Suprapubic skin (tissue), 4 donors: ENCODE measurements at regions not wholly inside any gene's neighbourhood (a gene's known extent, or its start where the extent isn't known, plus 50 kb on each side); places are given as distances from the start of the nearest gene placed in this dataset.
"Not testable (repeated sequence)": the region's sequence is repeated elsewhere in the genome, so short reads cannot be mapped to it uniquely, and the experiment has no call there.

ENCODE experiments used
- DNase-seq, 2 donors: peaks; one replicate each; pipeline ENCODE4 v3.0.0-alpha.2; 2019; ENCODE audit warnings: low spot score in 2 of 2
- H3K27ac ChIP-seq: fragments of 200-600 bp; sonication (generic); one replicate; pipeline ENCODE4 v1.5.1; 2019
- H3K27me3 ChIP-seq: fragments of 200-600 bp; sonication (generic); one replicate; pipeline ENCODE4 v1.5.1; 2019
- H3K36me3 ChIP-seq: fragments of 200-600 bp; sonication (generic); one replicate; pipeline ENCODE4 v1.5.1; 2019
- H3K4me1 ChIP-seq: fragments of 200-600 bp; sonication (generic); one replicate; pipeline ENCODE4 v1.5.1; 2019
- H3K4me3 ChIP-seq: fragments of 200-600 bp; sonication (generic); one replicate; pipeline ENCODE4 v1.5.1; 2019; ENCODE audit warnings: mild to moderate bottlenecking
- H3K9me3 ChIP-seq: fragments of 200-600 bp; sonication (generic); one replicate; pipeline ENCODE4 v1.5.1; 2019
- EP300 ChIP-seq: sonication (generic); formaldehyde crosslinking; IDR thresholded peaks from one replicate; pipeline ENCODE4 v1.6.1; 2017; ENCODE audit warnings: antibody characterized with exemption
- POLR2A ChIP-seq, 2 donors: fragments of 450-650 bp; IDR thresholded peaks; one replicate each; pipeline ENCODE4 v1.6.1; 2017; ENCODE audit warnings: antibody characterized with exemption in 2 of 2, mild to moderate bottlenecking in 2 of 2, moderate library complexity in 2 of 2
- POLR2AphosphoS5 ChIP-seq, 3 donors: sonication (generic); formaldehyde crosslinking; IDR thresholded peaks; one replicate each; pipeline ENCODE4 v1.6.1; 2017; ENCODE audit warnings: antibody characterized with exemption in 3 of 3
- WGBS: methylation state at CpG from one replicate; pipeline ENCODE4 v1.1.5; 2018; 5-methylcytosine and 5-hydroxymethylcytosine counted together
- TF ChIP-seq, protein P1 (sequence below), 2 donors: fragments of 200-600 bp in 1 of 2; fragments of 450-650 bp in 1 of 2; sonication (generic) in 1 of 2; IDR thresholded peaks; one replicate each; pipeline ENCODE4 v1.5.1; 2016 to 2019; ENCODE audit warnings: antibody characterized with exemption in 2 of 2, mild to moderate bottlenecking in 1 of 2, moderate library complexity in 1 of 2

DNA sequence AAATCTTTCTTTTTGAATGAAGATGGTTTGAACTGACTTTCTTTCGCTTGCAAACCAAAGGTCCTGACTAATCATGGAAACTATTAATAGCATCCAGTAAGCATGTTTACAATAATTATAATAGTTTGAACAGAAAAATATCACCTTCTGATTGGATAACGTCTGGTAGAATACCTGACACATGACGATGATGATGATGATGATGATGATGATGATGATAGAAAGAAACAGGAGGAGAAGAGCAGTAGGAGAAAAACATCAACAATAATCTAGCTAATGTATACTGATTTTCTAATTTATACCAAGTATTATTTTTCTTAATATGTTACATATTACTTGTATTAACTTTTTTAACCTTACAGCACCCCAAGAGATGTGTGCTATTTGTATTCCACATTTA is 157.5 kb upstream of the SPRY2 start:
- 52% methylated on average over 3 of the region's 3 CpGs for WGBS
- no peak overlapping the region for H3K4me3 ChIP-seq
- H3K27me3 ChIP-seq = no peaks in the 10 kb centered on the region
- DNase-seq = no peak
- H3K9me3 ChIP-seq = no peaks in the 10 kb centered on the region
- H3K27ac ChIP-seq = no peak overlapping the region
- H3K4me1 ChIP-seq = no peaks in the 10 kb centered on the region
- H3K36me3 ChIP-seq = no peaks in the 10 kb centered on the region
- TF ChIP-seq, protein P1, sequence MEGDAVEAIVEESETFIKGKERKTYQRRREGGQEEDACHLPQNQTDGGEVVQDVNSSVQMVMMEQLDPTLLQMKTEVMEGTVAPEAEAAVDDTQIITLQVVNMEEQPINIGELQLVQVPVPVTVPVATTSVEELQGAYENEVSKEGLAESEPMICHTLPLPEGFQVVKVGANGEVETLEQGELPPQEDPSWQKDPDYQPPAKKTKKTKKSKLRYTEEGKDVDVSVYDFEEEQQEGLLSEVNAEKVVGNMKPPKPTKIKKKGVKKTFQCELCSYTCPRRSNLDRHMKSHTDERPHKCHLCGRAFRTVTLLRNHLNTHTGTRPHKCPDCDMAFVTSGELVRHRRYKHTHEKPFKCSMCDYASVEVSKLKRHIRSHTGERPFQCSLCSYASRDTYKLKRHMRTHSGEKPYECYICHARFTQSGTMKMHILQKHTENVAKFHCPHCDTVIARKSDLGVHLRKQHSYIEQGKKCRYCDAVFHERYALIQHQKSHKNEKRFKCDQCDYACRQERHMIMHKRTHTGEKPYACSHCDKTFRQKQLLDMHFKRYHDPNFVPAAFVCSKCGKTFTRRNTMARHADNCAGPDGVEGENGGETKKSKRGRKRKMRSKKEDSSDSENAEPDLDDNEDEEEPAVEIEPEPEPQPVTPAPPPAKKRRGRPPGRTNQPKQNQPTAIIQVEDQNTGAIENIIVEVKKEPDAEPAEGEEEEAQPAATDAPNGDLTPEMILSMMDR (IDR thresholded peaks at IDR 0.05) = no peak
- TF ChIP-seq POLR2A (IDR thresholded peaks at IDR 0.05) (no peak), POLR2AphosphoS5 (IDR thresholded peaks at IDR 0.05) (no peak), EP300 (no peak)

DNA sequence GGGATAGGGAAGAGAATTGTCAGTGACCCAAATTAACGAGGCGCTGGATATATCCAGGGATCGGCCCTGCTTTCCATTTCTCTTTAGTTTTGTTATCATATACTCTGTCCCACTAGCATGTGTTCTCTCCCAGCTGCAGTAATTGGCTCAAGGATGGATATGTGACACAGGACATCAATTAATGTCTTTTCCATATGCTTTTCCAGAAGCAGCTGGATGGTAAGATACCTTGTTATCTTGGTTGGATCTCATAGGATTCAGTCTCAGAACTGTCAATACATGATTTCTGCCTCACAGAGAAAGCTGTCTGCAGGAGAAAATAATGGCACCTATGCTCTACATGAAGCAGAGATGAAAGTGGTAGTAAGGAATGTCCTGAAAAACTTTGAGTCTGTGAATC is 157.1 kb upstream of the SPRY2 start:
- Histone ChIP-seq H3K4me3 (no peak overlapping the region), H3K27ac (no peak overlapping the region), H3K36me3 (no peaks in the 10 kb centered on the region), H3K4me1 (no peaks in the 10 kb centered on the region), H3K9me3 (no peaks in the 10 kb centered on the region), H3K27me3 (no peaks in the 10 kb centered on the region)
- WGBS = 91% methylated on average over 3 of the region's 3 CpGs
- no peak for TF ChIP-seq POLR2AphosphoS5 (IDR thresholded peaks at IDR 0.05)
- TF ChIP-seq EP300 = no peak
- TF ChIP-seq POLR2A (IDR thresholded peaks at IDR 0.05) = no peak
- TF ChIP-seq, protein P1 (IDR thresholded peaks at IDR 0.05) = no peak
- no peak for DNase-seq

DNA sequence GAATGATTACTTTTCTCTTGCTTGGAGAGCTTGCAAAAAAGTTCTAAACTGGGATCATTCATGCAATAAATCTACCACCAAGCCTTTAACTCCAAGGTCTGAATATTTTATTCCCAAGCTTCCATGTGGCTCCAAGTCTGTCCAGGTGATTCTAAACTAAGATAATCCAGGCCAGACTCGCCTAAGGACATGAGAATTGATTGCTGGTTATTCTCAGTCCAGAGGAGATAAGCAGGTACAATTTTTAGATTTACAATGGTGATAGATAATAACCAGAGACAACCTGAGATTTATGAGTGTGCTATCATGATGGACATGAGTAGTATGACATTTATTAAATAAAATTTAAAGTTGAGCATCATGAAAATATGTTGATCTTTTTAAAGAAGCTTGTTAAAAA is 156.5 kb upstream of the SPRY2 start:
- no peak for DNase-seq
- Histone ChIP-seq H3K27ac (no peak overlapping the region), H3K4me1 (no peaks in the 10 kb centered on the region), H3K27me3 (no peaks in the 10 kb centered on the region), H3K9me3 (no peaks in the 10 kb centered on the region), H3K4me3 (no peak overlapping the region), H3K36me3 (no peaks in the 10 kb centered on the region)
- WGBS = 62% methylated on average over 1 of the region's 1 CpG
- TF ChIP-seq EP300 (no peak), POLR2AphosphoS5 (IDR thresholded peaks at IDR 0.05) (no peak), POLR2A (IDR thresholded peaks at IDR 0.05) (no peak)
- TF ChIP-seq, protein P1 (IDR thresholded peaks at IDR 0.05) = no peak

DNA sequence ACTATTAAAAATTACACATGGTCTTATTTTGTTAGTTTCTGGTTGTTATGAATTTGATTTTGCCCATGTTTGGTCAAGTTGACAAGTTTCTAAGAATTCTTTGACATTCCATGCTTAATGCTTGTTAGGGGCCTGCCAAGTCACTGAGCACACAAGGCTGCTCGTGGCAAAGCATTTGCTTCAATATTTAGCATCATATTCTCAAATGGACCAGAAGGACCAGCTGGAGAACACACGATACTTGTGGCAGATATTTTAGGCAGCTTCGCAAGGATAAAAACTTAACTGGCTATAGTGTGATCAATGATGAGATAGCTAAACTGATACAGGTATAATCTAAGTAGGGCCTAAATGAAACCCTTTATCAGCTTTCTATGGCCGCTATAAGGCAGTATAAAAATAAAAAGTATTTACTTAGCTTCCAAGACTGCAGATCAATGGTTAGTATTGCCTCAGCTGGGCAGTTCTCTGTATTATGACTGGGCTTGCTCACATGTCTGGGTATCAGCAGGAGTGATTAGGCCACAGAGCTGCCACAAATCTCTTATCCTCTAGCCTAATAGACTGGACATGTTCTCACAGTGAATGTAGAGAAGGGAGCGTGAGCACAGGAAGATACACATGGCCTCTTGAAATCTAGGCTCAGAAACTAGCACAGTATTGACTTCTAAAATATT is 155.9 kb upstream of the SPRY2 start:
- Histone ChIP-seq H3K36me3 (no peaks in the 10 kb centered on the region), H3K9me3 (no peaks in the 10 kb centered on the region), H3K27me3 (no peaks in the 10 kb centered on the region), H3K4me3 (no peak overlapping the region), H3K4me1 (no peaks in the 10 kb centered on the region), H3K27ac (no peak overlapping the region)
- DNase-seq = no peak
- TF ChIP-seq EP300 = no peak
- no peak for TF ChIP-seq POLR2A (IDR thresholded peaks at IDR 0.05)
- TF ChIP-seq, protein P1 (IDR thresholded peaks at IDR 0.05) = no peak
- no peak for TF ChIP-seq POLR2AphosphoS5 (IDR thresholded peaks at IDR 0.05)
- WGBS = 85% methylated on average over 5 of the region's 5 CpGs

DNA sequence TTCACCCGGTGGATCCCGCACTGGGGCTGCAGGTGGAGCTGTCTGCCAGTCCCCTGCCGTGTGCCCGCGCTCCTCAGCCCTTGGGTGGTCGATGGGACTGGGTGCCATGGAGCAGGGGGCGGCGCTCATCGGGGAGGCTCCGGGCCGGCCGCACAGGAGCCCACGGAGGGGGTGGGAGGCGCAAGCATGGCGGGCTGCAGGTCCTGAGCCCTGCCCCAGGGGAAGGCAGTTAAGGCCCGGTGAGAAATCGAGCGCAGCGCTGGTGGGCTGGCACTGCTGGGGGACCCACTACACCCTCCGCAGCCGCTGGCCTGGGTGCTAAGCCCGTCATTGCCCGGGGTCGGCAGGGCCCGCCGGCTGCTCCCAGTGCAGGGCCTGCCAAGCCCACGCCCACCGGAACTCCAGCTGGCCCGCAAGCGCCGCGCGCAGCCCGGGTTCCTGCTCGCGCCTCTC is 149.6 kb upstream of the SPRY2 start:
- WGBS = 75% methylated on average over 2 of the region's 36 CpGs
- not testable (repeated sequence) for H3K27me3 ChIP-seq, H3K4me1 ChIP-seq, DNase-seq, H3K36me3 ChIP-seq, H3K4me3 ChIP-seq, H3K27ac ChIP-seq, H3K9me3 ChIP-seq

DNA sequence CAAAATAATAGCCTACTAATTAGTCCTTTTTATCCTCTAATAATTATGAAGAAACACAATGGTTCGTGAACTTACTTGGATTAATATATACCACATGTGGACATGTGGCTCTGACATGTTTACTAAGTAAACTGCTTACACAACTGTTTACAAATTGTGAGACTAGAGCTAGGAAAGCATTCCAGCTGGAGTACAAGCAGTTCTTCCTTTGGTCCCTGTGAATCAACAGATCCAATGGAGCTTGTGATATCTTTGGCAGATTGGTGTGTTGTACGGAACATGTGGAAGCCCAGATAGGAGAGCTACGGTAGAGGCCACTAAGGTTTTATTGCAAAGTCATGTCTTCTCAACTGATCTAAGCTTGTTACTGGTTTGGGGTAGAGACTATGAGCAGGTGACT is 145.5 kb upstream of the SPRY2 start:
- no peak overlapping the region for H3K27ac ChIP-seq
- no peaks in the 10 kb centered on the region for H3K36me3 ChIP-seq
- H3K4me3 ChIP-seq = no peak overlapping the region
- no peaks in the 10 kb centered on the region for H3K27me3 ChIP-seq
- peaks cover 4% of the 10 kb centered on the region for H3K4me1 ChIP-seq
- 66% methylated on average over 3 of the region's 3 CpGs for WGBS
- no peaks in the 10 kb centered on the region for H3K9me3 ChIP-seq
- no peak for DNase-seq
- TF ChIP-seq, protein P1 (IDR thresholded peaks at IDR 0.05) = no peak
- TF ChIP-seq EP300 = no peak
- TF ChIP-seq POLR2AphosphoS5 (IDR thresholded peaks at IDR 0.05) = peak in 2 of 3 donors; percentile 57 to 61
- no peak for TF ChIP-seq POLR2A (IDR thresholded peaks at IDR 0.05)
